Aorta (tissue), 5 donors: ENCODE measurements at regions not wholly inside any gene's neighbourhood (a gene's known extent, or its start where the extent isn't known, plus 50 kb on each side); places are given as distances from the start of the nearest gene placed in this dataset.

ENCODE experiments used
- ATAC-seq: fragments of 200-7000 bp; cut with Tn5 transposase; one replicate; pipeline ENCODE4 v1.9.1; 2022; ENCODE audit warnings: moderate library complexity; ENCODE audit not compliant: low FRiP score
- DNase-seq, 2 donors: peaks; one replicate each; pipeline ENCODE4 v3.0.0-alpha.2; 2020
- H3K27ac ChIP-seq, 2 donors: one replicate each; pipeline ENCODE4 v1.5.1; 2013; ENCODE audit warnings: low read length in 2 of 2, mild to moderate bottlenecking in 2 of 2, moderate library complexity in 2 of 2, control low read depth in 1 of 2, inconsistent platforms in 1 of 2, low read depth in 1 of 2
- H3K27me3 ChIP-seq, 2 donors: one replicate each; pipeline ENCODE4 v1.6.1; 2013; ENCODE audit warnings: control low read depth in 1 of 2, low read length in 1 of 2, mild to moderate bottlenecking in 1 of 2, moderate library complexity in 1 of 2; ENCODE audit not compliant: insufficient read depth in 2 of 2, control insufficient read depth in 1 of 2
- H3K36me3 ChIP-seq, 2 donors: one replicate each; pipeline ENCODE4 v1.6.1; 2013; ENCODE audit warnings: control low read depth in 1 of 2, low read length in 1 of 2, mild to moderate bottlenecking in 1 of 2; ENCODE audit not compliant: insufficient read depth in 2 of 2, control insufficient read depth in 1 of 2
- H3K4me1 ChIP-seq, 2 donors: one replicate each; pipeline ENCODE4 v1.6.1; 2013; ENCODE audit warnings: low read length in 2 of 2, control low read depth in 1 of 2, mild to moderate bottlenecking in 1 of 2, moderate library complexity in 1 of 2; ENCODE audit not compliant: insufficient read depth in 2 of 2, control insufficient read depth in 1 of 2
- H3K4me3 ChIP-seq, 2 donors: one replicate each; pipeline ENCODE4 v1.5.1; 2013; ENCODE audit warnings: low read length in 2 of 2, control low read depth in 1 of 2, mild to moderate bottlenecking in 1 of 2
- H3K9me3 ChIP-seq: one replicate; pipeline ENCODE4 v1.6.1; 2013; ENCODE audit warnings: mild to moderate bottlenecking, low read length; ENCODE audit not compliant: control insufficient read depth
- WGBS, 2 donors: extraction: QIAGEN DNeasy Blood & Tissue Kit; methylation state at CpG; one replicate each; pipeline ENCODE4 v1.1.7; 2013; 5-methylcytosine and 5-hydroxymethylcytosine counted together
- intact Hi-C, 2 donors: fragments of 100-400 bp; cut with DNase I; formaldehyde crosslinking; loops; one replicate each; pipeline versions ENCODE4 v1.14.2 to v1.15.0; 2022
- donor health status: healthy with polysubstance abuse.
- donor health status: Bipolar disorder and iron deficiency.
- donor health status: DM: no; HTN: no; CAD: no.
- donor health status: DM: no; HTN: no; CAD: no.
- donor health status: DM: yes; HTN: yes; CAD: no.

- DNase-seq (peak; percentile 16 to 39), ATAC-seq (no peak)
- H3K27me3 ChIP-seq = no peaks in the 10 kb centered on the region
- H3K27ac ChIP-seq = no peak overlapping the region
- no peaks in the 10 kb centered on the region for H3K4me1 ChIP-seq
- 82 to 83% methylated on average over 15 of the region's 15 CpGs for WGBS, 2 donors
- no peaks in the 10 kb centered on the region for H3K9me3 ChIP-seq
- no peaks in the 10 kb centered on the region for H3K36me3 ChIP-seq
- H3K4me3 ChIP-seq = no peak overlapping the region
- intact Hi-C loops = no loop called here
Measured at GRCh38 chr11:71311928-71312510, 59.6 kb upstream of the SHANK2 start.

GRCh38 chr11:71311176-71311925 lies 59.0 kb upstream of the SHANK2 start:
- no peak for ATAC-seq
- no peaks in the 10 kb centered on the region for H3K36me3 ChIP-seq
- no peak overlapping the region for H3K27ac ChIP-seq
- intact Hi-C loops = no loop called here
- H3K4me3 ChIP-seq = no peak overlapping the region
- peak; percentile 3 to 24 for DNase-seq
- 84 to 86% methylated on average over 13 of the region's 13 CpGs for WGBS, 2 donors
- no peaks in the 10 kb centered on the region for H3K9me3 ChIP-seq
- H3K4me1 ChIP-seq = no peaks in the 10 kb centered on the region
- H3K27me3 ChIP-seq = no peaks in the 10 kb centered on the region

GRCh38 chr11:71310184-71310583 lies 57.8 kb upstream of the SHANK2 start:
- ATAC-seq (no peak), DNase-seq (peak in 1 of 2 donors; percentile 24)
- H3K4me3 ChIP-seq = no peak overlapping the region
- WGBS, 2 donors = 86% methylated on average over 4 of the region's 4 CpGs
- no peaks in the 10 kb centered on the region for H3K27me3 ChIP-seq
- H3K9me3 ChIP-seq = no peaks in the 10 kb centered on the region
- H3K4me1 ChIP-seq = no peaks in the 10 kb centered on the region
- no peak overlapping the region for H3K27ac ChIP-seq
- intact Hi-C loops = no loop called here
- H3K36me3 ChIP-seq = no peaks in the 10 kb centered on the region

GRCh38 chr11:71309611-71310010 lies 57.2 kb upstream of the SHANK2 start:
- no peak overlapping the region for H3K4me3 ChIP-seq
- H3K27ac ChIP-seq = no peak overlapping the region
- no peaks in the 10 kb centered on the region for H3K4me1 ChIP-seq
- ATAC-seq (no peak), DNase-seq (peak in 1 of 2 donors; percentile 23)
- H3K36me3 ChIP-seq = no peaks in the 10 kb centered on the region
- 90 to 95% methylated on average over 1 of the region's 1 CpG for WGBS, 2 donors
- intact Hi-C loops = no loop called here
- no peaks in the 10 kb centered on the region for H3K27me3 ChIP-seq
- H3K9me3 ChIP-seq = no peaks in the 10 kb centered on the region

GRCh38 chr11:71309181-71309580 lies 56.8 kb upstream of the SHANK2 start:
- no peak overlapping the region for H3K4me3 ChIP-seq
- no peak overlapping the region for H3K27ac ChIP-seq
- H3K36me3 ChIP-seq = no peaks in the 10 kb centered on the region
- H3K4me1 ChIP-seq = no peaks in the 10 kb centered on the region
- peak in 1 of 2 donors; percentile 15 for DNase-seq
- 87 to 91% methylated on average over 7 of the region's 7 CpGs for WGBS, 2 donors
- ATAC-seq = no peak
- intact Hi-C loops = no loop called here
- H3K27me3 ChIP-seq = no peaks in the 10 kb centered on the region
- no peaks in the 10 kb centered on the region for H3K9me3 ChIP-seq

- DNase-seq (peak in 1 of 2 donors; percentile 26), ATAC-seq (no peak)
- Histone ChIP-seq H3K9me3 (no peaks in the 10 kb centered on the region), H3K27ac (no peak overlapping the region), H3K4me1 (no peaks in the 10 kb centered on the region), H3K4me3 (no peak overlapping the region), H3K36me3 (no peaks in the 10 kb centered on the region), H3K27me3 (no peaks in the 10 kb centered on the region)
- intact Hi-C loops = no loop called here
- WGBS, 2 donors = 77 to 82% methylated on average over 5 of the region's 5 CpGs
Measured at GRCh38 chr11:71307811-71308645, 55.7 kb upstream of the SHANK2 start.

GRCh38 chr11:71305451-71306125 lies 53.2 kb upstream of the SHANK2 start:
- no peaks in the 10 kb centered on the region for H3K27me3 ChIP-seq
- no peak overlapping the region for H3K4me3 ChIP-seq
- ATAC-seq (no peak), DNase-seq (peak; percentile 20 to 46)
- 91 to 93% methylated on average over 18 of the region's 18 CpGs for WGBS, 2 donors
- intact Hi-C loops = no loop called here
- H3K36me3 ChIP-seq = no peaks in the 10 kb centered on the region
- no peaks in the 10 kb centered on the region for H3K4me1 ChIP-seq
- no peak overlapping the region for H3K27ac ChIP-seq
- no peaks in the 10 kb centered on the region for H3K9me3 ChIP-seq

GRCh38 chr11:71305041-71305440 lies 52.7 kb upstream of the SHANK2 start:
- WGBS, 2 donors = 92 to 96% methylated on average over 7 of the region's 7 CpGs
- DNase-seq = peak; percentile 3 to 6
- Histone ChIP-seq H3K4me3 (no peak overlapping the region), H3K27ac (no peak overlapping the region), H3K4me1 (no peaks in the 10 kb centered on the region), H3K27me3 (no peaks in the 10 kb centered on the region), H3K9me3 (no peaks in the 10 kb centered on the region), H3K36me3 (no peaks in the 10 kb centered on the region)
- ATAC-seq = no peak
- intact Hi-C loops = no loop called here
